ENCODE measurements at regions not wholly inside any gene's neighbourhood (a gene's known extent, or its start where the extent isn't known, plus 50 kb on each side); places are given as distances from the start of the nearest gene placed in this dataset.

- no peaks in the 10 kb centered on the region for H3K4me1 ChIP-seq (ENCODE audit: control insufficient read depth in 1 of 2, insufficient read depth in 2 of 2, low read length in 2 of 2)
- no peak overlapping the region for H3K27ac ChIP-seq (ENCODE audit: low read depth in 1 of 2, low read length in 2 of 2)
- TF ChIP-seq CTCF (IDR thresholded peaks at IDR 0.05), result no peak
- 95% methylated on average over 18 of the region's 19 CpGs for WGBS (ENCODE audit: insufficient coverage)
- intact Hi-C loops (cut with micrococcal nuclease), result no loop called here
- no peaks in the 10 kb centered on the region for H3K9me3 ChIP-seq (replicated peaks in 1 of 2; ENCODE audit: control insufficient read depth in 1 of 2, insufficient read depth in 1 of 2, low read length in 2 of 2)
- H3K36me3 ChIP-seq (replicated peaks in 1 of 2; ENCODE audit: control insufficient read depth in 1 of 2, insufficient read depth in 2 of 2, low read length in 2 of 2), result no peaks in the 10 kb centered on the region
- Mint-ChIP-seq H3K4me3 (no peak overlapping the region), H3K36me3 (no peaks in the 10 kb centered on the region), H3K4me1 (no peaks in the 10 kb centered on the region), H3K27me3 (ENCODE audit: low read depth in 3 of 3) (peaks cover 9 to 21% (median 17%) of the 10 kb centered on the region in 3 donors), H3K27ac (no peak overlapping the region), H3K9me3 (no peaks in the 10 kb centered on the region)
- H3K4me3 ChIP-seq (replicated peaks in 1 of 3; ENCODE audit: low read depth in 2 of 3, low read length in 3 of 3), result no peak overlapping the region
- no peaks in the 10 kb centered on the region for H3K79me2 ChIP-seq (ENCODE audit: insufficient read depth, low read length)
- H2AFZ ChIP-seq (ENCODE audit: insufficient read depth, low read depth, low read length, poor library complexity, severe bottlenecking), result no peak overlapping the region
- H4K20me1 ChIP-seq (ENCODE audit: insufficient read depth, low read length), result no peaks in the 10 kb centered on the region
- no peak overlapping the region for H3K4me2 ChIP-seq (replicated peaks; ENCODE audit: extremely low read depth, low read length, poor library complexity, severe bottlenecking)
- no peak for DNase-seq
- H3K9ac ChIP-seq (ENCODE audit: insufficient read depth, low read length, poor library complexity, severe bottlenecking), result no peak overlapping the region
- peaks cover 0 to 4% of the 10 kb centered on the region in 2 donors for H3K27me3 ChIP-seq (ENCODE audit: control insufficient read depth in 2 of 2, insufficient read depth in 2 of 2, low read length in 2 of 2)
These were observed 84.2 kb upstream of the SPRY4 start for GRCh38 chr5:142408981-142409481.

- intact Hi-C loops (cut with micrococcal nuclease), result no loop called here
- H3K27me3 ChIP-seq (ENCODE audit: control insufficient read depth in 2 of 2, insufficient read depth in 2 of 2, low read length in 2 of 2), result peaks cover 0 to 4% of the 10 kb centered on the region in 2 donors
- H4K20me1 ChIP-seq (ENCODE audit: insufficient read depth, low read length), result no peaks in the 10 kb centered on the region
- Mint-ChIP-seq H3K27ac (no peak overlapping the region), H3K36me3 (no peaks in the 10 kb centered on the region), H3K27me3 (ENCODE audit: low read depth in 3 of 3) (peaks cover 10 to 22% (median 16%) of the 10 kb centered on the region in 3 donors), H3K9me3 (no peaks in the 10 kb centered on the region), H3K4me1 (no peaks in the 10 kb centered on the region), H3K4me3 (no peak overlapping the region)
- no peaks in the 10 kb centered on the region for H3K4me1 ChIP-seq (ENCODE audit: control insufficient read depth in 1 of 2, insufficient read depth in 2 of 2, low read length in 2 of 2)
- no peak overlapping the region for H3K9ac ChIP-seq (ENCODE audit: insufficient read depth, low read length, poor library complexity, severe bottlenecking)
- no peak for TF ChIP-seq CTCF (IDR thresholded peaks at IDR 0.05)
- DNase-seq, result no peak
- H3K36me3 ChIP-seq (replicated peaks in 1 of 2; ENCODE audit: control insufficient read depth in 1 of 2, insufficient read depth in 2 of 2, low read length in 2 of 2), result no peaks in the 10 kb centered on the region
- 100% methylated on average over 6 of the region's 7 CpGs for WGBS (ENCODE audit: insufficient coverage)
- no peak overlapping the region for H3K4me2 ChIP-seq (replicated peaks; ENCODE audit: extremely low read depth, low read length, poor library complexity, severe bottlenecking)
- H3K27ac ChIP-seq (ENCODE audit: low read depth in 1 of 2, low read length in 2 of 2), result no peak overlapping the region
- no peaks in the 10 kb centered on the region for H3K79me2 ChIP-seq (ENCODE audit: insufficient read depth, low read length)
- H3K4me3 ChIP-seq (replicated peaks in 1 of 3; ENCODE audit: low read depth in 2 of 3, low read length in 3 of 3), result no peak overlapping the region
- no peak overlapping the region for H2AFZ ChIP-seq (ENCODE audit: insufficient read depth, low read depth, low read length, poor library complexity, severe bottlenecking)
- H3K9me3 ChIP-seq (replicated peaks in 1 of 2; ENCODE audit: control insufficient read depth in 1 of 2, insufficient read depth in 1 of 2, low read length in 2 of 2), result no peaks in the 10 kb centered on the region
These were observed 83.7 kb upstream of the SPRY4 start for GRCh38 chr5:142408536-142408935.

Measured in CD14-positive monocyte (primary cell).